GM18526 (cell line): ENCODE measurements at regions not wholly inside any gene's neighbourhood (a gene's known extent, or its start where the extent isn't known, plus 50 kb on each side); places are given as distances from the start of the nearest gene placed in this dataset.

ENCODE experiments used
- POLR2A ChIP-seq: IDR thresholded peaks from 3 replicates; pipeline ENCODE4 v1.6.1; 2011; ENCODE audit not compliant: insufficient read length; ENCODE audit errors: extremely low read depth

DNA sequence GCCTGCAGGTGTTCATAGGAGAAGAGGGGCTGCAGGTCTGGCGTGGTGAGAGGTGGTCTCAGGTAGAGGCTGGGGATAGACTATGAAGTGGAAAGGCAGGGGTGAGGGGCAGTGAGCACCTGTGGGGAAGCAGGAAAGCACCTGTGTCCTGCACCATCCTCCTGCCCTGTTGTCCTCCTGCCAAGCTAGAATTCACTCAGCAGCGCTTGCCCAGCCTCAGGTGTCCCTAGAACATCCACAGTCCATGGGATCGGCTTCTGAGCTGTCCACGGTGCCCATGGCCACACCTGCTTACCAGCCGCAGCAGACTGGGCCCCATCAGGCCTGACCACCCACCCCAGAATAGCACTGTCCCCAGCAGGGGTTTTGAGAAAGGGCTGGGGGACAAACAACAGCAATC lies 456.2 kb upstream of the SULF2 start:
- TF ChIP-seq POLR2A = no peak

DNA sequence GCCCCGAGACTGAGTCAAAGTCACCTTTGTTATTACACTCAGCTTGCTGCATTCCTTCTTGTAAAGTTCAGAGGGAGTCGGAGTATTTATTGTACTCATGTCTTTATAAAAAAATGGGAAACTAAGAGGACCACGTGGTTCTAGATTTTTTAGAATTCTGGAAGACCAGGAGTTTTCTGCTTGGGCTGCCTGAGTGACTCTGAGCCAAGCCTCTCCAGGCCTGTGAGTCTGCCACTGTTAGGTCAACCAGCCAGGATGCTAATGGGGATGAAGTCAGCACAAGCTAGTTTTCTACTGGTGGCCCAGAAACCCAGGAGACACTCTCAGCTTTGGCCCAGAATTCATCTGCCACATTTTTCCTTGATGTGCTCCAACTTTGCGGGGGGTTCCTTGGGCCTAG lies 453.5 kb upstream of the SULF2 start:
- no peak for TF ChIP-seq POLR2A

DNA sequence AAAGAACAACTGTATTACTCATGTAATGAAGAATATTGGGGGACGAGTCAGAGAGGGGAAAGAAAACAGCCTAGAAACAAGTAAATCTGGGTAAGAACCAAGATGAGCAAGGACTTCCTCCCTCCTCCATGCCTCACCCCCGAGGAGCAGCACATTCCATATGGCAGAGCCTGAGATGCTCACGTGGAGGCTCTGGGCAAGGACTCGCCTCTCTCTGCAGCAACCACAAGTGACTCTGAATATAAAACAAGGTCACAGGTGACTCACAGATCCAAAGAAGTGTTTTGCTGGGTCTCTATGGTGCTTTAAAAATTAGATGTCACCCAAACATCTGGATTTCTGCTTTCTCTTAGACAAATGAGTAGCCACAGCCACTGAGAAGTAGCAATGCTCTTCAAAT lies 453.0 kb upstream of the SULF2 start:
- no peak for TF ChIP-seq POLR2A

- no peak for TF ChIP-seq POLR2A
Observed at GRCh38 chr20:48236000-48236970, 451.0 kb upstream of the SULF2 start.

DNA sequence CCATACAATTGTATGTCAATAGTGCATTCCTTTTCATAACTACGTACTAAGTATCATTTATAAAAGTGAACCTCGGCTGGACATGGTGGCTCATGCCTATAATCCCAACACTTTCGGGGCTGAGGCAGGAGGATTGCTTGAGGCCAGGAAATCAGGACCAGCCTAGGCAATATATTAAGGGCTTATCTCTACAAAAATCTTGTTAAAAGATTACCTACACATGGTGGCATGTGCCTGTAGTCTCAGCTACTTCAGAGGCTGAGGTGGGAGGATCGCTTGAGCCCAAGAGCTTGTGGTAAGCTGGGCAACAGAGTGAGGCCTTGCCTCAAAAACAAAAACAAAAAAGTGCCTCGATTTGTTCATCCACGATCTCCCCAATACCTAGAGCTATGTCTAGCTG lies 449.7 kb upstream of the SULF2 start:
- TF ChIP-seq POLR2A = no peak

DNA sequence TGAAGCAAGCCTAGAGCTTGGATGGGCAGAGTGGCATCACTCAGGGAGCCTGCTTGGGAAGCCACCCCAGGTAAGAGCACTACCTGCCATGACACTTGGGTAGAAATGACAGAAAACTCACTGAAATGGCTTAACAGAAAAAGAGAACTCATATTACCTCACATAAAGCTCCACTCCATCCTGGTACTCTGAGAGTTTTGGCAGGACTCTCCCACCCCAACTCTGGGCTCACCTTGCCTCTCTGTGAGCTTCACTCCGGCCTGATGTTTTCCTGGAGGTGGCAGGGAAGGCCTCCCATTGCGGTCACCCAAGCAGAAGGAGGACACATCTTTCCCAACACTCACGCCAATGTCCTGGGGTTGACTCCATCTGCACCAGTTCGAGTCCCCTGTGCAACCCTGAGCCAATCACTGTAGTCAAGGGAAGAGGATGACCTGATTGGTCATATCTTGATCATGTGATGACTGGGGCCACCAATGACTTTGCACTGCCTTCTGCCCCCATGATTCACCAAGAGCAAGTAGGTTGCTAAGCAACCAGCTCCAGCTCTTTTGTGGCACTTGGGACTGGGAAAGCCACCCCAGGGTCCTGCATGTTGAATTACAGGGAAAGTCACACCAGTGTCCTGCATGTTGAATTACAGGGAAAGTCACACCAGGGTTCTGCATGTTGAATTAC lies 446.1 kb upstream of the SULF2 start:
- TF ChIP-seq POLR2A = no peak

- no peak for TF ChIP-seq POLR2A
Observed at GRCh38 chr20:48230216-48230615, 444.9 kb upstream of the SULF2 start.

GRCh38 chr20:48227381-48227780 lies 442.1 kb upstream of the SULF2 start:
- TF ChIP-seq POLR2A = no peak

DNA sequence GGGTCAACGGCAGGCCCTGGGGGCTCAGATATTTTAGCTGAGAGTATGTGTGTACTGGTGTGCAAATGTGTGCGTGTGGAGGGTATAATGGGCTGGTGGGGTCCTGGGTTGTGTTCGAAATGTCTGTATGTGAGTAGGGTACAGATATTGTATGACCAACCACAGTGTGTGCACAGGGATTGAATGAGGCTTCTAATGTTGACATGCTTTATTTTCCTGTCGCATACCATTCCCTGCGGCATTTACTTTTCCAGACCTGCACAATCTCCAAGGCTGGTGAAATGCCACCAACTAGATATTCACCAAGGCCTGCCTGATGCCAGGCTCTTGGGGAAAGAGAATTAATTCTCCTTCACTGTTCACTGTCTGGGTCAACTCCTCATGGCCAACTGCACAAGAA lies 441.4 kb upstream of the SULF2 start:
- no peak for TF ChIP-seq POLR2A

DNA sequence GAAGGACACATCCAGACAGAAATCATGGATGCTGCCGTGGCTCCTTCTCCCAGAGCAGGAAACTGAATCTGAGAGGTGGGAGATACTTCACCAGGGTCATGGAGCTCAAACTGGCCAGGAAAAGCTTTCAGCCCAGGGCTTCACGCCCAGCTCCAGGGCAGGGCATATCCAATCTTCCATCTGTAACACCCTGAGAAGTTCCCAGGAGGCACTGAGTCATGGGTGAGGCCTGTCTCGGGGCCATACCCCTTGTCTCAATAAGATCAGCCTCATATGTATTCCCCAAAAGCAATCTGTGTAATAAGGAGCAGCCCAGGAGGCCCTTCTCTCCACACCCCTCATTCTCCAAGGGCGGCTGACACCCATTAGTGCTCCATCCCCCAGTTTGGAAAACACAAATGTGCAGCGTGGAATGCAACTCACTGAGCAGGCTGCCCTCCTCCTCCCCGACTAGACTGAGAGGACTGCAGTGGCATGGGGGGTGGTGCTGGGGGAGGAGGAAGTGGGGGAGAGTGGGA lies 439.3 kb upstream of the SULF2 start:
- TF ChIP-seq POLR2A = no peak

GRCh38 chr20:48223715-48224114 lies 438.4 kb upstream of the SULF2 start:
- TF ChIP-seq POLR2A = no peak

GRCh38 chr20:48222595-48223180 lies 437.4 kb upstream of the SULF2 start:
- no peak for TF ChIP-seq POLR2A

GRCh38 chr20:48220033-48220633 lies 434.9 kb upstream of the SULF2 start:
- no peak for TF ChIP-seq POLR2A

DNA sequence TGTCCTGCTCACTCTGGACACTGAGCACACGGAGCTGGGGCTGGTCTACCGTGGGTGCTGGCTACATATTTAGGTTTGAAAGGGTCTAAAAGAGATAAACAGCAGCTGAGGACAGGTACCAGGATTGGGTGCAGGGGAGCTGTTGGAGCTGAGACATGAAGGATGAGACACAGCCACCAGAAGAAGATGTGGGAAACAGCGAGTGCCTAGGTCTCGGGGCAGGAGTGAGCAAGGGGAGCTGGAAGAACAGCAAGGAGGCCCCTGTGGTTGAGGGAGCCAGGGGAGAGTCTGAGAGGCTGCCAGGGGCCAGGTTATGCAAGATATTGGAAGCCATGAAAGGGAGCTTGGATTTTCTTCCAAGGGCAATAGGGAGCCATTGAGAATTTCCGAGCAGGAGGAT lies 434.0 kb upstream of the SULF2 start:
- no peak for TF ChIP-seq POLR2A

- no peak for TF ChIP-seq POLR2A
Observed at GRCh38 chr20:48217190-48217589, 431.9 kb upstream of the SULF2 start.
